ENCODE measurements at regions not wholly inside any gene's neighbourhood (a gene's known extent, or its start where the extent isn't known, plus 50 kb on each side); places are given as distances from the start of the nearest gene placed in this dataset.

DNA sequence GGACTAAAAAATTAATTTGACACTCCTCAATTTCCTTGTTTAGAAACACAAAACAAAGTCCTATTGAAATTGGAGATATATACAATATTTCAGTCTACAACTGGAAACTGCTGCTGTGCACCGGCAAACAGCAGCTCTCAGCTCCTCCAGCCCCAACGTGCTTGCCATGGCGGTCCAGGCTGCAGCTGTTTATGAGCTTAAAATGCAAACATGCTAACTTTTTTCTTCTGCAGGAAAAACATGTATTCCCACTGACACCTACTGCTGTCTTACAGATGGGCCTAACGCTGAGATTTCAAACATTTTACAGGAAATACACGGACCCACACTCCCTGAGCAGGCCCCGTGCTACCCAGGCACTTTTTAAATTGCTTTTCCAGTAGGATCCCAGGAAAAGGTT, 195.5 kb downstream of the BCL11A start:
- TF ChIP-seq EZH2phosphoT487 (IDR thresholded peaks at IDR 0.05; ENCODE audit: insufficient read depth, low read depth) (no peak), EZH2 (IDR thresholded peaks at IDR 0.05; ENCODE audit: insufficient read depth, poor library complexity, severe bottlenecking) (no peak)

Measured in GM23248 (cell line).